RWPE2 (cell line): ENCODE measurements at regions not wholly inside any gene's neighbourhood (a gene's known extent, or its start where the extent isn't known, plus 50 kb on each side); places are given as distances from the start of the nearest gene placed in this dataset.

Experiments used
- ATAC-seq: fragments of 200-7000 bp; cut with Tn5 transposase; 3 replicates; pipeline ENCODE4 v1.9.1; 2021; ENCODE audit warnings: low read depth
- DNase-seq: peaks from one replicate; pipeline ENCODE4 v3.0.0-alpha.2; 2020; ENCODE audit warnings: low spot score
- H3K27ac ChIP-seq: fragments of 450-650 bp; 2 replicates; pipeline ENCODE4 v1.5.1; 2017; ENCODE audit warnings: mild to moderate bottlenecking; ENCODE audit not compliant: poor library complexity, severe bottlenecking
- H3K27me3 ChIP-seq: fragments of 250-450 bp; sonication (Bioruptor Pico); 2 replicates; pipeline ENCODE4 v1.5.1; 2021; ENCODE audit warnings: mild to moderate bottlenecking, moderate library complexity; ENCODE audit not compliant: insufficient read depth, poor library complexity, severe bottlenecking
- H3K36me3 ChIP-seq: fragments of 250-450 bp; sonication (Bioruptor Pico); 2 replicates; pipeline ENCODE4 v1.5.1; 2020; ENCODE audit warnings: low read depth, mild to moderate bottlenecking, moderate library complexity
- H3K4me1 ChIP-seq: fragments of 250-450 bp; sonication (Bioruptor Pico); 2 replicates; pipeline ENCODE4 v1.5.1; 2021; ENCODE audit warnings: mild to moderate bottlenecking, moderate library complexity; ENCODE audit not compliant: insufficient read depth, poor library complexity, severe bottlenecking
- H3K4me3 ChIP-seq: fragments of 250-450 bp; sonication (Bioruptor Pico); 2 replicates; pipeline ENCODE4 v1.5.1; 2021; ENCODE audit warnings: mild to moderate bottlenecking, moderate library complexity; ENCODE audit not compliant: severe bottlenecking
- H3K9me3 ChIP-seq: fragments of 250-450 bp; sonication (Bioruptor Pico); 2 replicates; pipeline ENCODE4 v1.5.1; 2021; ENCODE audit warnings: mild to moderate bottlenecking, moderate library complexity; ENCODE audit not compliant: severe bottlenecking
- CTCF ChIP-seq: fragments of 450-650 bp; IDR thresholded peaks from one replicate; pipeline ENCODE4 v1.5.1; 2017; ENCODE audit warnings: mild to moderate bottlenecking, moderate library complexity; ENCODE audit not compliant: poor library complexity, severe bottlenecking

DNA sequence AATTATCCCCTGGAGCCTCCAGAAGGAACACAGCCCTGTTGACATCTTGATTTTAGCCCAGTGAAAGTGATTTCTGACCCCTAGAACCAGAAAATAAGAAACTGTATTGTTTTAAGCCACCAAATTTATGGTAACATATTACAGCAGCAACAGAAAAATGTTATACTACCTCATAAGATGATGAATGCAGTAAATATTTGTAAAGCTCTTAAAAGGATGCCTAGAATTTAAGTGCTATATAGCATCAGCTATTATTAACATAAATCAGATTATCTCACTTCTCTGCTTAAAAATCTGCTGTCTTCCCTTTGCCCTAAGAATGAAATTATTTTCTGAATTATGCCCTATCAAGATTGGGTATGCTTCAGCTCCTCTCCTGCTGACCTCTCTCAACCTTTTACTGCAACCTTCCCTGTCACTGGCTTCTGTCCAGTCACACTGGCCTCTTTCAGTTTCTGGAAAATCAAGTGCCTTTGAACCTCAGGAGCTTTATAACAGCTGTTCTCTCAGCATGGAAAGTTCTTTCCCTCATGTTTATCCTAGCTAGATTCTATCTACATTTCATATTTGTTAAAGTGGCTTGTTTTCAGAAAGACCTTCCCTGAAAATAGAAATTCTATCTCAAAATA is 78.9 kb downstream of the GPR37 start:
- DNase-seq = no peak
- H3K27ac ChIP-seq = no peak overlapping the region
- no peaks in the 10 kb centered on the region for H3K36me3 ChIP-seq
- no peak for ATAC-seq
- H3K27me3 ChIP-seq = no peaks in the 10 kb centered on the region
- TF ChIP-seq CTCF = no peak
- H3K9me3 ChIP-seq = no peaks in the 10 kb centered on the region
- H3K4me3 ChIP-seq = no peak overlapping the region
- H3K4me1 ChIP-seq = peaks cover 6% of the 10 kb centered on the region

- Histone ChIP-seq H3K36me3 (no peaks in the 10 kb centered on the region), H3K4me1 (no peaks in the 10 kb centered on the region), H3K9me3 (no peaks in the 10 kb centered on the region), H3K27me3 (no peaks in the 10 kb centered on the region), H3K27ac (no peak overlapping the region), H3K4me3 (no peak overlapping the region)
- no peak for ATAC-seq
- no peak for DNase-seq
- no peak for TF ChIP-seq CTCF
These were observed 83.6 kb downstream of the GPR37 start for GRCh38 chr7:124681946-124682345.

- no peak for TF ChIP-seq CTCF
- Histone ChIP-seq H3K27me3 (no peaks in the 10 kb centered on the region), H3K27ac (no peak overlapping the region), H3K9me3 (no peaks in the 10 kb centered on the region), H3K36me3 (no peaks in the 10 kb centered on the region), H3K4me1 (no peaks in the 10 kb centered on the region), H3K4me3 (no peak overlapping the region)
- DNase-seq (no peak), ATAC-seq (no peak)
These were observed 85.3 kb downstream of the GPR37 start for GRCh38 chr7:124680304-124680703.

GRCh38 chr7:124679586-124680225 is 85.9 kb downstream of the GPR37 start:
- no peaks in the 10 kb centered on the region for H3K9me3 ChIP-seq
- TF ChIP-seq CTCF = no peak
- no peaks in the 10 kb centered on the region for H3K4me1 ChIP-seq
- DNase-seq (no peak), ATAC-seq (no peak)
- no peaks in the 10 kb centered on the region for H3K27me3 ChIP-seq
- H3K4me3 ChIP-seq = no peak overlapping the region
- no peaks in the 10 kb centered on the region for H3K36me3 ChIP-seq
- no peak overlapping the region for H3K27ac ChIP-seq

GRCh38 chr7:124679146-124679545 is 86.4 kb downstream of the GPR37 start:
- Histone ChIP-seq H3K4me1 (no peaks in the 10 kb centered on the region), H3K9me3 (no peaks in the 10 kb centered on the region), H3K27ac (no peak overlapping the region), H3K4me3 (no peak overlapping the region), H3K27me3 (no peaks in the 10 kb centered on the region), H3K36me3 (no peaks in the 10 kb centered on the region)
- ATAC-seq = no peak
- TF ChIP-seq CTCF = no peak
- DNase-seq = no peak
